ENCODE measurements at regions not wholly inside any gene's neighbourhood (a gene's known extent, or its start where the extent isn't known, plus 50 kb on each side); places are given as distances from the start of the nearest gene placed in this dataset.
A peak's percentile ranks its signal among the peaks of the same experiment; 100 is the strongest.
"Not testable (repeated sequence)": the region's sequence is repeated elsewhere in the genome, so short reads cannot be mapped to it uniquely, and the experiment has no call there.

DNA sequence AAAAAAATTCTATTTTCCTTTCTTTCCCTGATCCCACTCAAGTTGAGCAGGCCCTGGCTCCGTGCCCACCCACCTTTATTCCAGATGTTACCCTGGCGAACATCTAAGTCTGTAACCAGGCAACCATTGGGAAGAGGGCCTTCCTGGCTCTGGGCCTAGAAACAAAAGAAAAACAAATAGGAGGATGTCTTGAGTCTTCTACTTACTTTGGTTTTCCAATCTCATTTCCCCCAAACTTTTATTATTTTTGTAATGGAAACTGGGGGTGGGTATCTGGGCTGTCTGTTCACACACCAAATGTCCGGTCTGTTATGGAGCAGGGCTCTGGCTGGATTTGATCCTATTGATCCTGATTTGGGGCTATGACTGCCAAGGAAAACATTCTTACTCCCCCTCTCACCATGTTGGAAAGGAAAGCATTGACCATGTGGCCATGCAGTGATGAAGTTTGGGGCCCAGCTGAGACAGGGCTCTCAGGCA, 744.1 kb downstream of the DHX35 start:
- DNase-seq (ENCODE audit: low spot score) (peak; percentile 63), ATAC-seq (no peak)
- intact Hi-C loops (cut with DNase I): no loop called here

DNA sequence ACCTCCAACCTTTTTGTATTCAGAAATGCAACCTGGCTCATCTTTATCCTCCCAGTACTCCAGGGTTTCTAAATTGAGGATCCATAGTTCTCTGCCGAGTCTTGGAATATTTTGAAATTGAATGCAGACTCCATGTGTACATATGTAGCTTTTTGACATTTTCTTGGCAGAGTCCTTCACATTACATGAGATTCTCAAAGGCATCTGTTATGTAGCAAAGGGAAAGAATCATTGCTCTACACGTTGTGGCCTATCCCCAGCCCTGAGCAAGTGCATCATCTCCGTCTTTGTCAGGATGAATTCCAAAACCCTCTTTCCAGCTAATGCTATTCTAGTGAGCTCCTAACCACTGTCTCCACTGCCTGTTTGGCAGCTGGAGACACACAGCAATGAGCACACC, 742.9 kb downstream of the DHX35 start:
- ATAC-seq: no peak
- intact Hi-C loops (cut with DNase I): no loop called here
- DNase-seq (ENCODE audit: low spot score): no peak

DNA sequence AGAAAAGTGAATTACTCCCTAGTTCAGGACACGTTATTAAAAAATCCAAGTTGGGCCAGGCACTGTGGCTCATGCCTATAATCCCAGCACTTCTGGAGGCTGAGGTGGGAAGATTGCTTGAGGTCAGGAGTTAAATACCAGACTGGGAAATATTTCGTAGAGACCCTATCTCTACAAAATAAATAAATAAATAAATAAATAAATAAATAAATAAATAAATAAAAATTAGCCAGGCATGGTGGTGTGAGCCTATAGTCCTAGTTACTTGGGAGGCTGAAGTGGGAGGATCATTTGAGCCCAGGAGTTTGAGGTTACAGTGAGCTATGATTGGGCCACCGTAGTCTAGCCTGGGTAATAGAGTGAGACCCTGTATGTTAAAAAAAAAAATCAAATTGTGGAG, 741.2 kb downstream of the DHX35 start:
- ATAC-seq; DNase-seq (ENCODE audit: low spot score); intact Hi-C loops (cut with DNase I): not testable (repeated sequence)

DNA sequence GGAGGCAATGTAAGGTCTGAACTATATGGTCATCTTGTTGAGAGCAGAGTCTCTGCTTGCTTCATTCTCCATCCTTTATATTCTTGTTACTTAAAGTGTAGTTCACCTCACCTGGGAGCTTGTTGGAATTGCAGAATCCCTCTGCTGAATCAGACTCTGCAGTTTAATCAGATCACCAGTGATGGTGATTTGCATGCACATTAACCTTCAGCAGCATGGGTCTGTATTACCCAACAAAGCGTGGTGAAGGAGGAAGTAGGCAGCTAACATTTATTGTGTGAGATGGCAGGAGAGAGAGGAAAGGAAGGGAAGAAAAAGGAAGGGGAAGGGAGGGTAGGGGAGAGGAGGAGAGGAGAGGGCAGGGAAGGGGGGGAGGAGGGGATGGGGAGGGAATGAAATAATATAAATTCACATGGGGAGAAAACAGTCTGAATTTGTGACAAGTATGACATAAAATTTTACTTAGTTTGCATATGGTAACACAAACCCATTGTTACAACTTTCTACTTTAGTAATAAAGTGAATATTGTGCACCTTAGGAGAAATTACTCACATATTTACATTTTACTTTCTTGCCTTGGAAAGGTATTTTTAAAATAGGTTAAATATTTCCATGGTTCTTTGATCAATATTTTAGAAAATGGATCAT, 740.7 kb downstream of the DHX35 start:
- DNase-seq (ENCODE audit: low spot score): no peak
- ATAC-seq: no peak
- intact Hi-C loops (cut with DNase I): no loop called here

DNA sequence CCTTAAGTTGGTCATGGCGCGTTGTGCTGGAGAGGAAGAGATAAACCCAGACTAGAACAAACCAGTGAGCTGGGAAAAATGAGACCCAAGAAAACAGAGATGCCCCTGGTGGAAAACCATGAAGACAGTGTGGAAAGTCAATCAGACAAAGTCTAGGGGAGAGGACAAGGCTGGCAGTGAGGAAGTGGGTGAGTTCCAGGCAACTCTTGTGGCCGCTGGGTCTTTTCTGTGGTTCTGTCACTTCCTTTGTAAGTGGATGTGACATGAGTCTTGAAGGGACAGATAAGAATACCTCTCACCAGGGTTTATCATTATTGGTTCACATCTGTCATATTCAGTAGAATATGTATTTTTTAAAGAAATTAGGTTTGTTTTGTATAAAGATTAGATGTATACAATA, 738.4 kb downstream of the DHX35 start:
- intact Hi-C loops (cut with DNase I): no loop called here
- DNase-seq (ENCODE audit: low spot score) (no peak), ATAC-seq (no peak)

DNA sequence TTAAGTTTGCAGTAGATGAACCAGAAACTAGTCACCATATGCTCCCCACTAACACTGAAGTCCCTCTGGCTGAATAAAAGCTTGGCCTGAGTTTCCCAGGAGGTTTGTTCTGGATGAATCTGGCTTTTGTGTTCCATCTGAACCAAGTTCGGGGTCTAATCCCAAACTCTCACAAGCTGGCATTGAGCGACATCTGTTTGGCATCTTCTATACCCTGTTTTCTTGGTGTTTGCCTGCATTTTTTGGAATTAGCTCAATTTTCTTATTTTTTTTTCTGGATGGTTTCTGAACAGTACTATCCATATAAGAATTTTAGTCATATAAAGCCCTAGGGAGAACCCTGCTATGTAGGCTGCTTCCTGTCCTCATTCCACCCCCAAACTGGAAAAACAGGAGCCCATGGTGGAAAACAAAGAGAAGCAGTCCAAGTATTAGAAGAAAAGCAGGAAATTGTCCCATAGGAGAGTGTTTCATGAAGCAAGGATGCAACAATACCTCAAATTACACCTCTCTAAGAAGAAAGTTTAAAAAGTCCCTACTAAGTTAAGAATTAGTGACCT, 737.1 kb downstream of the DHX35 start:
- intact Hi-C loops (cut with DNase I): no loop called here
- ATAC-seq: no peak
- DNase-seq (ENCODE audit: low spot score): no peak

DNA sequence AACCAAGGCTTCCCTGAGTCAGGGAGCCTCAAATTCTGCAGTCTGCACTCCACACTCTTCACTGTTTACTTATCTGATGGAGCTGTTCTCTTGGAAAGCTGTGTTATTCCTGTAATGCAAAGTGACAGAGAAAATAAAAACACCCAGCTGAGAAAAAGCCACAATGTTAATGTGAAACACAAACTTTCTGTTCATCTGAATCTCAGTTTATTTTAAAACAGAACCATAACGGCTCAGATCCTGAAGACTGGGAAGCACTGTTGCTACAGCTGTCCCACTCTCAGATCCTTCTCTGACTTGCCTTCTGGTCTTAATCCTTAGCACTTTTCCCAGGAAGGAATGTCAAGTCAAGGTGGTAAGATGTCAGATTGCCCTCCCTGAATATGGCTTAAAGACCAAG, 736.6 kb downstream of the DHX35 start:
- DNase-seq (ENCODE audit: low spot score) (no peak), ATAC-seq (no peak)
- intact Hi-C loops (cut with DNase I): no loop called here

DNA sequence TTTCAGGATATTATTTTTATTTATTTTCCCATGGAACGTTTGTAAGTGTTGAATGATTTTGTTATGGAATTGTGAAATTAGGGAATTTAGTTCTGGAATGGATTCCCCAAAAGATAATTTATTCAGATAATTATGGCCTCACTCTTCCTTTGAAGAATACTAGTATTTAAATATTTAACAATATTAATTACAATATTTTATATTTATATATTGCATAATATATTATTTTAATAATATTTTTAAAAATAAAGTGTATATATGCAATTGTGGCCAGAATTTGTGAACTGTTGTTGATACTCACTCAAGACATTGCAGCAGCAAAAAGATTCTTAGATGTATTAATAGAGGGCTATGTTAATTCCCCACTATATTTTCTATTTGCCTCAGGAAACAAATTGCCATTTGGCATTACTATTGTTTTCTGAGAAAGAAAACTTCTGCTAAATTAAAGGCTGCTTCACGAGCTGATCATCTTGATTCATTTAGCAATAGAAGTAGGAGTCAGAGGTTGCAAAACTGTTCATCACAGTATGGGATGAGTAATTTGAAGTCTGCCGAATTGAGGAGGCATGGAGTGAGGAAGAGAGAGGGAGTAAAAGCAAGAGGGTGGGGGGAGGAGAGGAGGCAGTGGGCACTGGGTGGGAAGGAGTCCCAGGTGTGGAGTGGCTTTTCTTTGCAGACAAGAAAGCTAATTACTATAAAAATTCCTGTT, 729.2 kb downstream of the DHX35 start:
- intact Hi-C loops (cut with DNase I): no loop called here
- DNase-seq (ENCODE audit: low spot score): no peak
- ATAC-seq: no peak

DNA sequence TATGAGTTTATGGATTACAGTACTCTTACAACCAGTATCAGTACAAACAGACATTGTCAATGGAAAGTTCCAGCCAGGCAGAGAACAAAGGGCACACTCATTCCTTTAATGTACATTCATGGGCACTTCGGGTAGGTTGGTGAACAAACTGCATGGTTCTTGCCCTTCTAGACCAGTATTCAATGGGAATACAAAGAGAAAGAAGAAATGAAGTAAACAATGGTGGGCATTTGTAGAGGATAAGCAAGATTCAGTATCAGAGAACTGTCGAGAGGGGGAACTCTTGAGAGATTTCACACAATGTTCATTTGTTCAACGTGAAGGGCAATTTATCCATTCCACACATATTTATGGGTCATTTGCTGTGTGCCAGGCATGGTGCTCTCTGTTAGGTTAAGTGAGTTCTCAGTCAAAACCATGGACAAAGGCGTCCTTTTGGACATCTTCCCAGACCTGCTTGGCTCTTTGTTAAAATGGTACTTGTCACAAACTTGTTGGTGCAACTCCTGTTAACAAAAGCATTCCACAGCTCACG, 714.8 kb downstream of the DHX35 start:
- intact Hi-C loops (cut with DNase I): no loop called here

DNA sequence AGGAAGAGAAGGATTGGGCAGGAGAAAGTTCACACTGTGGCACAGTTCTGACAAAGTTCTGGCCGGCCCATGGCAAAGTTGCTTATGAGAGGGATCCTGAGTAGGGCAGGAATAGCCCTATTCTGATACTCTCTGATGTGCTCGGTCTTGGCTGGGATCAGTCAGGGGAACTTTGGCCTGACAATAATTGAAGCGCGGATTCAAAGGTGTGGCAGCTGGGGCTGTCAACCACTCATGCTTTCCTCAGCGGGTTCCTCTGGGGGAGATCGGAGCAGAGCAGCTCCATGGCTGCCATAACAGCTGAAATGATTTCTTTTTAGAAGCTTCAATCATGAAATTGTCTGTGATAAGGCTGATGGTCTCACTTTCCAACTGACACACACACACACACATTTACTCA, 714.1 kb downstream of the DHX35 start:
- intact Hi-C loops (cut with DNase I): no loop called here
- ATAC-seq: no peak
- DNase-seq (ENCODE audit: low spot score): no peak

More for the DNA sequence above, 714.8 kb downstream of the DHX35 start:
- ATAC-seq: peak; percentile 62
- DNase-seq (ENCODE audit: low spot score): no peak

DNA sequence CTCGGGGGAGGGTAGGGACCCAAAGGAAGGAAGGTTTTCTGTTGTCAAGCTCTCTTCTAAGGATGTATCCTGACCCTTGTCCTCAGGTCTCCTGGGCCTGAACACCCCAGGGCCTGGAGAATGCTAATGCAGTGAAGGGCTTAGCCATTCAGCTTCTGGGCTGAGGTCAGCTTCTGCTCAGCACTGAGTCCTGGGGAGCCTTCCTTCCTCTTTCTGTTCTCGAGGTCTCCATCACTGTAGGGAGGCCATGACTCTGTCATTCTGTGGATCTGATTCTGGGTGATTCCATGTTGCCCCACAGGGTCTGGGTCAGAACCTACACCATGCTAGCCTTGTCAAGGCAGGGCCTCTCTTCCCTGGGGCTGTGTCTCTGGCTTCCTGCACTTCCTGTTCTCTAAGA, 712.7 kb downstream of the DHX35 start:
- ATAC-seq: no peak
- DNase-seq (ENCODE audit: low spot score): no peak
- intact Hi-C loops (cut with DNase I): no loop called here

DNA sequence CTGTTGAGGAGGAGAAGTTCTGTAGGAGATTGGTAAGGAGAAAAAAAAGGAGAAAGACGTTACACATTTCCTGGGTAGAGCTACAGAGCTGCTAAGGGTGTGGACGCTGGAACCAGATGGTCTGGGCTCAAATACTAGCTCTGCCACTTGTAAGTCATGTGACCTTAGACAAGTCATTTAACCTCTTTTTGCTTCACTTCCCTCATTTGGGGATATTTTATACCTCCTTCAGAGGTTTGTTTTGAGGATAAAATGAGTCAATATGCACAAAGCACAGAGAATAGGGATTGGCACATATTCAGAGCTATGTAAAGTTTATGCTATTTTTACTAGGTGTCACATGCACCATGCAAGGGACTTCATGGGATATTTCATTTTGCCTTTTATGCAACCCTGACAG, 708.8 kb downstream of the DHX35 start:
- intact Hi-C loops (cut with DNase I): no loop called here
- DNase-seq (ENCODE audit: low spot score): no peak
- no peak for ATAC-seq

DNA sequence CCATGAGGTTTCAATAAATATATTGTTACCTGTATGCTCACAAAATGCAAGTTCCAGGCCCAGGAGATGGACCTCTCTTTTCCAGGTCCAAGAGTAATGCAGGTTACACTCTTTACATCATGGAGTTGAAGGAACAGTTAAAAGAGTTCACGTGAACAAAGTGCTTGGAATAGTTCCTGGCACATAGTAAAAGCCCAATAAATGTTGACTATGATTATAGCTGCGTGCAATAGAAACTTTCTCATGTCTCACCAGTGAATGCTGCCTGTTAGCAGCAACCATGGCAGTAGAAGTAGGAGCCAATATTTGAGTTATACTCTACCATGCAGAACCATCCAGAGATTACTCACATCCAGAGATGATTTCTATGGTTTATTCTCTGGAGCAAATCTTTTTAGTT, 707.5 kb downstream of the DHX35 start:
- no peak for DNase-seq (ENCODE audit: low spot score)
- ATAC-seq: no peak
- intact Hi-C loops (cut with DNase I): no loop called here

DNA sequence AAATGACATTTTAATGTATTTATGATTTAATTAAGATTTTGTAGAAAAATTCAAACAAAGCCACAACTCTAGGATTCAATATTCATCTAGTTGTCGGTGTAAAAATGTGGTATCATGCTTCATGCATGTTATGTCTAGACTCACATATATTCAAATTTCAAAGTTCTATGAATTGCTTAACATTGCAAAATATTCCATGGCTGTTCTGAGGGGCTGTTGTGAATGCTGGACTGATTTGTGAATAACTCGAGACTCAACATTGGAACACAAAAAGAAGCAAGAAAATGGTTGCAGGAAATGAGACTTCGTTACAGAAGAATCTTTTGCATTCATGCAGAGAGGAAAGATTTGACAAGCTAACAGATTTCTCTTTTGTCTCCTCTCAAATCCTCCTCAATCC, 705.9 kb downstream of the DHX35 start:
- DNase-seq (ENCODE audit: low spot score): no peak
- intact Hi-C loops (cut with DNase I): no loop called here

DNA sequence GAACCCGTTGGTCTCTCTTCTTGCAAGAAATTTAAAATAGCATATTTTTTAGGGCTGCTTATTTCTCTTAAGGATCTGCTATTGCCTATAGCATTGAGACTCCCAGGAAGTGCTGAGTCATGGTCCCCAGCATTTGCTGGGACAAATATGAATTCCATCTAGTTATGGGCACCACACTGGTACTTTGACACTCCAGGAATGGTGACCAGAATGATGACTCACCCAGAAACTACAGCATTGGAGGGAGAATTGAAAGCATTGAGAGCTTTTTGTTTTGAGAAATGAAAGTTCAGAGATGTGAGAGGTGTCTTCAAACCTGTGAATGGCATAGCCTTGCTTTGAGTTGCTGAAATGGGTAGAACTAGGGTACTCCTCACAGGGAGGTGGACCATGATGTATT, 699.7 kb downstream of the DHX35 start:
- intact Hi-C loops (cut with DNase I): no loop called here
- DNase-seq (ENCODE audit: low spot score) (no peak), ATAC-seq (no peak)

More for the DNA sequence above, 705.9 kb downstream of the DHX35 start:
- ATAC-seq: no peak

DNA sequence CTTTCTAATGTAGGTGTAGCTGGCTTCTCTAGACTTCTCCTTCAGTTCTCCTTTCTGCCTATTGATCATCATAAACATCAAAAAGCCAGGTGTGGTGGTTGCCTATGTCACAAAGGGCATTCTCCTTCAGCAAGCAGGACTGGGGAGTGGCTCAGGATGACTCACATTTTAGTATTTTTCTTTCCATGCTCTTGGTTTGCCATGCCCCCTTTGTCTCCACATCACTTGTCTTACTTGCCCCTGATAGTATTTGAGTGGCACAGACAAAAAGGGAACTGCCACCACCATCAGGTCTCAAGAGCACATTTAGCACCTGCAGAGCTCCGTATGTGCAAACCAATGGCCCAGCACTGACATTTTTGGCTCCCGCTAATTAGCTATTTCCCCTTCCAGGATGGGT, 698.8 kb downstream of the DHX35 start:
- intact Hi-C loops (cut with DNase I): no loop called here
- no peak for DNase-seq (ENCODE audit: low spot score)

DNA sequence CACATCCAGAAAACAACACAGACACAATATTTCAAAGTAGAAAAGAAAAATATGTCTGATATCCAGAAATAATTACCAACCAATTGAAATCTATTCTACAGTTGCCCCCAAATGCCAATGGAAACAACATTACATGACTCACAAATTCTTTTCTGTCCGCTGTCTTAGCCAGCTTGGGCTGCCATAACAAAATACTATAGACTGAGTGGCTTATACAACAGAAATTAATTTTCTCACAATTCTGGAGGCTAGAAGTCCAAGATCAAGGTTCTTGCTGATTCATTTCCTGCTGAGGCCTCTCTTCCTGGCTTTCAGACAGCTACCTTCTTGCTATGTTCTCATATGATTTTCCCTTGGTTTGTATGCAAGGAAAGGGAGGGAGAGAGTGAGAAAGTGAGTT, 698.1 kb downstream of the DHX35 start:
- no peak for DNase-seq (ENCODE audit: low spot score)
- intact Hi-C loops (cut with DNase I): no loop called here
- ATAC-seq: no peak

More for the DNA sequence above, 698.8 kb downstream of the DHX35 start:
- no peak for ATAC-seq

DNA sequence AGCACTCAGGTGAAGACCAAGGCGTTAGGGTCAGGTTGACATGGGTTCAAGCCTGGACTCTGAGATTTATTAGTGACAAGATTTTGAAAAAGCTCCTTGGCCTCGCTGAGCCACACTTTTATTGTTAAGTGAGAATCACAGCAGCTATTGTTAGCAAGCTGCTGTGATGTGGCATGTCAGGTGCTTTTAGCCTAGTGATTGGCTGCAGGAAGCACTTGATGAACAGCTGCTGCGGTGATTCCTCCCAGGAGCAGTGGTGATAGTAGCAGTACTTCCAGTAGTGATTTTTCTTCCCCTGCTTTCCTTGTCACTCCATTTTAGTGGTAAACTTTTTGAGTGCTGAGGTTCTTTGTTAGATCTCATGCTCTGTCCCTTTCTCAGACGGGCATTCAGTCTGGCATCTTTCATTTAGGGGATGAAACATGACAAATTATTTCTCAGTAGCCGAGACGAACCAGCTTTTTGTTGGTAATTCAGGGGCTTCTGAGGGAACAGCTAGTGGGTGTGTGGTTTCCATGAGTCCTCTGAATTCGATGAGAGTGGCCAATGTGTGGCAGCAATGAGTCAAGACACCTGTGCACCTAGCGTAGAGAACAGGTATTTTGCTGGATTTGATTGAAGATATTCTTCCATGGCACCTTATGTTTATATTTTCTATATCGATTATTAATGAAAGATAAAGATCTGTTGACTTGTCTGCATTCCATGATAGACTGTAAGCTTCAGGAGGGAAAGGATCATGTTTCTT, 696.7 kb downstream of the DHX35 start:
- no peak for DNase-seq (ENCODE audit: low spot score)
- ATAC-seq: no peak
- intact Hi-C loops (cut with DNase I): no loop called here

DNA sequence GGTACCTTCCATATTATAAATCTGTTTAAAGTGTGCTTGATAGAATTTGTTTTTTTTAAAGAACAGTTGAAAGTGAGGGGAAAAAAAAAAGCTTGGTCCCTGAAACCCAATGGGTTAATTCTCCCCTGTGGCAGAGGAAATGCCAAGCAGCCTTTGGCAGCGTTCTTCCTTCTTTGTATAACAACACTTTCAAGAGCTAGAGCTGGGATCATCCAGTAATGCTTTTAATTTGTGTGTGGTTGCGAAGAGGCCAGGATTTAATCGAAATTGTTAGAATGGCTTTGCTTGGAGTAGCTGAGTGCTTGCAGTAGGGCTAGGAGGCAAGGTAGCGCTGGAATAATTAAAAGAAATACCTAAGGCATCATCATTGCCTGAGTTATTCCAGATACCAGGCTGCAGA, 692.0 kb downstream of the DHX35 start:
- intact Hi-C loops (cut with DNase I): no loop called here
- no peak for ATAC-seq
- no peak for DNase-seq (ENCODE audit: low spot score)

All from sciatic nerve (tissue), 2 donors.